Endothelial cell of umbilical vein (primary cell): ENCODE measurements at regions not wholly inside any gene's neighbourhood (a gene's known extent, or its start where the extent isn't known, plus 50 kb on each side); places are given as distances from the start of the nearest gene placed in this dataset.

Source experiments
- CTCF ChIP-seq, 2 donors: IDR thresholded peaks; 1 replicate in 1 of 2; 2 replicates in 1 of 2; pipeline ENCODE4 v1.5.1; 2011; ENCODE audit warnings: low read length in 2 of 2, mild to moderate bottlenecking in 2 of 2, moderate library complexity in 2 of 2, control low read depth in 1 of 2, inconsistent platforms in 1 of 2, low read depth in 1 of 2; ENCODE audit not compliant: insufficient read depth in 1 of 2; ENCODE audit errors: extremely low read depth in 1 of 2
- EZH2 ChIP-seq: IDR thresholded peaks from 2 replicates; pipeline ENCODE4 v1.6.1; 2012; ENCODE audit warnings: borderline replicate concordance, low read depth, mild to moderate bottlenecking, moderate library complexity, low read length, inconsistent platforms; ENCODE audit not compliant: severe bottlenecking
- FOS ChIP-seq: IDR thresholded peaks from 2 replicates; pipeline ENCODE4 v1.6.1; 2011; ENCODE audit warnings: mild to moderate bottlenecking, low read length, moderate library complexity, borderline replicate concordance; ENCODE audit not compliant: insufficient read depth
- JUN ChIP-seq: IDR thresholded peaks from 2 replicates; pipeline ENCODE4 v1.6.1; 2011; ENCODE audit warnings: borderline replicate concordance, low read depth; ENCODE audit not compliant: insufficient read length, insufficient read depth
- MAX ChIP-seq: IDR thresholded peaks from 2 replicates; pipeline ENCODE4 v1.6.1; 2011; ENCODE audit not compliant: insufficient read depth, insufficient read length
- POLR2A ChIP-seq: IDR thresholded peaks from 2 replicates; pipeline ENCODE4 v1.6.1; 2012; ENCODE audit warnings: low read depth, mild to moderate bottlenecking, control low read depth, low read length
- POLR2AphosphoS5 ChIP-seq: IDR thresholded peaks from 2 replicates; pipeline ENCODE4 v1.6.1; 2012; ENCODE audit warnings: low read depth, mild to moderate bottlenecking, control low read depth, low read length, moderate library complexity; ENCODE audit not compliant: insufficient read depth

GRCh38 chr13:73751290-73751689, 382.9 kb downstream of the KLF12 start:
- TF ChIP-seq POLR2AphosphoS5 (no peak), CTCF (IDR thresholded peaks at IDR 0.05; ENCODE audit: extremely low read depth in 1 of 2, insufficient read depth in 1 of 2, low read depth in 1 of 2, low read length in 2 of 2) (no peak), EZH2 (no peak), JUN (no peak), POLR2A (no peak), FOS (no peak), MAX (no peak)
